ENCODE measurements at regions not wholly inside any gene's neighbourhood (a gene's known extent, or its start where the extent isn't known, plus 50 kb on each side); places are given as distances from the start of the nearest gene placed in this dataset.
A peak's percentile ranks its signal among the peaks of the same experiment; 100 is the strongest.

DNA sequence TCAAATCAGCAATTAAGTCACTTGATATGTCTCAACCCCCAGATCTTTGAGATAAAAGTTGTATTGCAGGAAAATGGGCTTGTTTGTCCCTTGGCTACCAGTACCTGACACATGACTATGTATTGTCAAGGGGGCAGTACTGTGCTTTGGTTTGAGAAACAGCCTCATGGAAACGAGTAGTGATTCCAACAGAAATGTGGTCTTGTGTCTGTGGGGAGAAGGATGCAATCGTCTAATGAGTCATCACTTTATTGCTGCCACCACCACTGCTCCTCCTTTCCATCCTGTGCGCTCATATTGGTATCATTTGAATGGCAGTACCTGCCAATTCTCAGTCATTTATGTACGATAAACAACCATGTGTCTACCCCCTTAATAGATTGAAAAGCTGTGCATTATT is 72.8 kb upstream of the ARHGAP5 start:
- POLR2A ChIA-PET: no interaction called here

DNA sequence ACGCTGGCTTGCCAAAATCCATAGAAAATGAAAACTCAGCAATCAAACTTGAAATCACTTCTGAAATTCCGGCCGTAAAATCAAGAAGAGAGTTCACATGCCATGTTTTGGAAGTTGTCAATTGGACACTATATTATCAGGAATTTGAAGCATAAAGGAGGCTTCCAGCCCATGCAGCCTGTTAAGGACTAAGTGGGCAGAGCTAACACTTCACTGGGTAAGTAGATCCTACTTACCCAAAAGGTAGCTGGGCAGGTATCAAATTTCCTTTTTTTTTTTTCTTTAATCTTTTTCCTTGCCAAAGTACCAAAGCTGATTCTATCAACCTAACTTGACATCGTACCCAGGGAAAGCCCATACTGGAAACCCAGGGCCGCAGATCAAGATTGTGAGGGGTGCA is 71.5 kb upstream of the ARHGAP5 start:
- Histone ChIP-seq H3K27ac (ENCODE audit: low read depth in 2 of 2, low read length in 1 of 2) (no peak overlapping the region), H3K27me3 (ENCODE audit: insufficient read depth) (no peaks in the 10 kb centered on the region), H3K36me3 (replicated peaks in 1 of 2; ENCODE audit: control insufficient read depth in 1 of 2, insufficient read depth in 2 of 2, low read length in 1 of 2) (no peaks in the 10 kb centered on the region), H3K9me3 (no peaks in the 10 kb centered on the region), H2AFZ (ENCODE audit: low read depth) (no peak overlapping the region), H3K4me3 (ENCODE audit: low read depth in 2 of 2, low read length in 1 of 2) (no peak overlapping the region), H3K4me2 (no peak overlapping the region), H3F3A (replicated peaks; ENCODE audit: insufficient read depth) (peaks cover 17% of the 10 kb centered on the region), H3K9ac (no peak overlapping the region), H3K4me1 (ENCODE audit: control insufficient read depth in 1 of 2, insufficient read depth in 2 of 2, low read depth in 1 of 2, low read length in 1 of 2) (peaks cover 5 to 7% of the 10 kb centered on the region in 2 experiments; a peak in 3 of 4 replicates), H4K20me1 (ENCODE audit: insufficient read depth) (no peaks in the 10 kb centered on the region), H3K9me2 (no peaks in the 10 kb centered on the region), H3K79me2 (ENCODE audit: insufficient read depth) (no peaks in the 10 kb centered on the region)
- WGBS (ENCODE audit: low lambda C conversion rate): 87% methylated on average over 5 of the region's 5 CpGs
- no peak for TF ChIP-seq ZBTB33 (IDR thresholded peaks at IDR 0.05; ENCODE audit: borderline replicate concordance, low read depth)
- TF ChIP-seq RCOR1 (IDR thresholded peaks at IDR 0.05; ENCODE audit: low read length): no peak
- TF ChIP-seq, protein P1, sequence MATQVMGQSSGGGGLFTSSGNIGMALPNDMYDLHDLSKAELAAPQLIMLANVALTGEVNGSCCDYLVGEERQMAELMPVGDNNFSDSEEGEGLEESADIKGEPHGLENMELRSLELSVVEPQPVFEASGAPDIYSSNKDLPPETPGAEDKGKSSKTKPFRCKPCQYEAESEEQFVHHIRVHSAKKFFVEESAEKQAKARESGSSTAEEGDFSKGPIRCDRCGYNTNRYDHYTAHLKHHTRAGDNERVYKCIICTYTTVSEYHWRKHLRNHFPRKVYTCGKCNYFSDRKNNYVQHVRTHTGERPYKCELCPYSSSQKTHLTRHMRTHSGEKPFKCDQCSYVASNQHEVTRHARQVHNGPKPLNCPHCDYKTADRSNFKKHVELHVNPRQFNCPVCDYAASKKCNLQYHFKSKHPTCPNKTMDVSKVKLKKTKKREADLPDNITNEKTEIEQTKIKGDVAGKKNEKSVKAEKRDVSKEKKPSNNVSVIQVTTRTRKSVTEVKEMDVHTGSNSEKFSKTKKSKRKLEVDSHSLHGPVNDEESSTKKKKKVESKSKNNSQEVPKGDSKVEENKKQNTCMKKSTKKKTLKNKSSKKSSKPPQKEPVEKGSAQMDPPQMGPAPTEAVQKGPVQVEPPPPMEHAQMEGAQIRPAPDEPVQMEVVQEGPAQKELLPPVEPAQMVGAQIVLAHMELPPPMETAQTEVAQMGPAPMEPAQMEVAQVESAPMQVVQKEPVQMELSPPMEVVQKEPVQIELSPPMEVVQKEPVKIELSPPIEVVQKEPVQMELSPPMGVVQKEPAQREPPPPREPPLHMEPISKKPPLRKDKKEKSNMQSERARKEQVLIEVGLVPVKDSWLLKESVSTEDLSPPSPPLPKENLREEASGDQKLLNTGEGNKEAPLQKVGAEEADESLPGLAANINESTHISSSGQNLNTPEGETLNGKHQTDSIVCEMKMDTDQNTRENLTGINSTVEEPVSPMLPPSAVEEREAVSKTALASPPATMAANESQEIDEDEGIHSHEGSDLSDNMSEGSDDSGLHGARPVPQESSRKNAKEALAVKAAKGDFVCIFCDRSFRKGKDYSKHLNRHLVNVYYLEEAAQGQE (IDR thresholded peaks at IDR 0.05; ENCODE audit: low read depth, low read length): no peak
- TF ChIP-seq TEAD4 (IDR thresholded peaks at IDR 0.05; ENCODE audit: borderline replicate concordance, insufficient read depth): no peak
- no peak for TF ChIP-seq YY1 (IDR thresholded peaks at IDR 0.05; ENCODE audit: low read depth)
- no peak for TF ChIP-seq MXI1 (IDR thresholded peaks at IDR 0.05; ENCODE audit: low read depth, low read length)
- TF ChIP-seq SMC3 (IDR thresholded peaks at IDR 0.05; ENCODE audit: low read depth, low read length): no peak
- TF ChIP-seq MAX (IDR thresholded peaks at IDR 0.05; ENCODE audit: low read depth): no peak
- TF ChIP-seq SIN3A (IDR thresholded peaks at IDR 0.05; ENCODE audit: borderline replicate concordance, low read depth, low read length): no peak
- no peak for TF ChIP-seq FOXJ3 (CRISPR knock-in tag; IDR thresholded peaks at IDR 0.05)
- ChIA-PET CTCF (no interaction called here), POLR2A (no interaction called here)
- no peak for DNase-seq

More for the DNA sequence above, 72.8 kb upstream of the ARHGAP5 start:
- no peaks in the 10 kb centered on the region for H3K9me2 ChIP-seq
- no peaks in the 10 kb centered on the region for H3K27me3 ChIP-seq (ENCODE audit: insufficient read depth)
- DNase-seq: no peak
- H4K20me1 ChIP-seq (ENCODE audit: insufficient read depth): no peaks in the 10 kb centered on the region
- no peaks in the 10 kb centered on the region for H3K79me2 ChIP-seq (ENCODE audit: insufficient read depth)
- TF ChIP-seq MAX (IDR thresholded peaks at IDR 0.05; ENCODE audit: low read depth): no peak
- TF ChIP-seq RXRA (IDR thresholded peaks at IDR 0.05; ENCODE audit: borderline replicate concordance, low read depth): no peak
- no peak for TF ChIP-seq EP300 (IDR thresholded peaks at IDR 0.05; ENCODE audit: borderline replicate concordance in 1 of 2, low read depth in 1 of 2, low read length in 1 of 2)
- no peak for TF ChIP-seq RAD21 (IDR thresholded peaks at IDR 0.05; ENCODE audit: low read length)
- peak; percentile 15; the same call in 1 of the 2 replicates for TF ChIP-seq FOSL2 (IDR thresholded peaks at IDR 0.05; ENCODE audit: borderline replicate concordance, low read depth)
- H2AFZ ChIP-seq (ENCODE audit: low read depth): no peak overlapping the region
- no peak overlapping the region for H3K27ac ChIP-seq (ENCODE audit: low read depth in 2 of 2, low read length in 1 of 2)
- no peaks in the 10 kb centered on the region for H3K36me3 ChIP-seq (replicated peaks in 1 of 2; ENCODE audit: control insufficient read depth in 1 of 2, insufficient read depth in 2 of 2, low read length in 1 of 2)
- CTCF ChIA-PET: interaction anchor here (0.7 kb wide), 1 partner anchor 10 kb away, joined by 3 read pairs; no protein-coding TSS in a partner anchor
- peaks cover 0 to 5% of the 10 kb centered on the region in 2 experiments; a peak in 2 of 4 replicates for H3K4me1 ChIP-seq (ENCODE audit: control insufficient read depth in 1 of 2, insufficient read depth in 2 of 2, low read depth in 1 of 2, low read length in 1 of 2)
- no peaks in the 10 kb centered on the region for H3K9me3 ChIP-seq
- no peak overlapping the region for H3K9ac ChIP-seq
- H3F3A ChIP-seq (replicated peaks; ENCODE audit: insufficient read depth): peaks cover 14% of the 10 kb centered on the region
- H3K4me2 ChIP-seq: no peak overlapping the region
- 50% methylated on average over 4 of the region's 4 CpGs for WGBS (ENCODE audit: low lambda C conversion rate)
- H3K4me3 ChIP-seq (ENCODE audit: low read depth in 2 of 2, low read length in 1 of 2): no peak overlapping the region
